ENCODE measurements at regions not wholly inside any gene's neighbourhood (a gene's known extent, or its start where the extent isn't known, plus 50 kb on each side); places are given as distances from the start of the nearest gene placed in this dataset.

DNA sequence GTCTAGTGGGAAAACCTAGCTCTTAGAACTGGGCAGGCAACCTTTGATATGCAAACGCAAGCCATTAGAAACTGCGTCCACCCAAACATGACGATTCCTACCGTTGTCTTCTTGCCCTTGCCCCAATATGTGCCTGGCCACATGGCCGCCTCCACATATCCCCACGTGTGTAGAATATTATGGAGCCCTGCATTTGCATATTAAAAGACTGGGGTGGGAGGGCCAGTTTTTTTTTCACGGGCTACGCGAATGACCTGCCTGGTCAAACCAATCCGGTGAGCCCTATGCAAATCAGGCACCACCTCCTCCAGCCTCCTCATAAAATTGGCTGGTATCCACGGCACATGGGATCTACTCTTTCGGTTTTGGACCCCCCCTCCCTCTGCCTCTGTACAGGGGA is 381.0 kb upstream of the RGMA start:
- Histone ChIP-seq H3K27me3 (no peaks in the 10 kb centered on the region), H3K9me3 (no peaks in the 10 kb centered on the region), H3K36me3 (no peaks in the 10 kb centered on the region), H3K27ac (no peak overlapping the region), H3K4me3 (no peak overlapping the region), H3K4me1 (no peaks in the 10 kb centered on the region)
- no peak for DNase-seq (ENCODE audit: low spot score in 2 of 2)
- intact Hi-C loops (cut with DNase I; ENCODE audit: low total_unique reads): no loop called here
- no peak for TF ChIP-seq POLR2AphosphoS5 (IDR thresholded peaks at IDR 0.05)
- no peak for TF ChIP-seq POLR2A (IDR thresholded peaks at IDR 0.05)
- TF ChIP-seq, protein P1, sequence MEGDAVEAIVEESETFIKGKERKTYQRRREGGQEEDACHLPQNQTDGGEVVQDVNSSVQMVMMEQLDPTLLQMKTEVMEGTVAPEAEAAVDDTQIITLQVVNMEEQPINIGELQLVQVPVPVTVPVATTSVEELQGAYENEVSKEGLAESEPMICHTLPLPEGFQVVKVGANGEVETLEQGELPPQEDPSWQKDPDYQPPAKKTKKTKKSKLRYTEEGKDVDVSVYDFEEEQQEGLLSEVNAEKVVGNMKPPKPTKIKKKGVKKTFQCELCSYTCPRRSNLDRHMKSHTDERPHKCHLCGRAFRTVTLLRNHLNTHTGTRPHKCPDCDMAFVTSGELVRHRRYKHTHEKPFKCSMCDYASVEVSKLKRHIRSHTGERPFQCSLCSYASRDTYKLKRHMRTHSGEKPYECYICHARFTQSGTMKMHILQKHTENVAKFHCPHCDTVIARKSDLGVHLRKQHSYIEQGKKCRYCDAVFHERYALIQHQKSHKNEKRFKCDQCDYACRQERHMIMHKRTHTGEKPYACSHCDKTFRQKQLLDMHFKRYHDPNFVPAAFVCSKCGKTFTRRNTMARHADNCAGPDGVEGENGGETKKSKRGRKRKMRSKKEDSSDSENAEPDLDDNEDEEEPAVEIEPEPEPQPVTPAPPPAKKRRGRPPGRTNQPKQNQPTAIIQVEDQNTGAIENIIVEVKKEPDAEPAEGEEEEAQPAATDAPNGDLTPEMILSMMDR (IDR thresholded peaks at IDR 0.05): no peak

DNA sequence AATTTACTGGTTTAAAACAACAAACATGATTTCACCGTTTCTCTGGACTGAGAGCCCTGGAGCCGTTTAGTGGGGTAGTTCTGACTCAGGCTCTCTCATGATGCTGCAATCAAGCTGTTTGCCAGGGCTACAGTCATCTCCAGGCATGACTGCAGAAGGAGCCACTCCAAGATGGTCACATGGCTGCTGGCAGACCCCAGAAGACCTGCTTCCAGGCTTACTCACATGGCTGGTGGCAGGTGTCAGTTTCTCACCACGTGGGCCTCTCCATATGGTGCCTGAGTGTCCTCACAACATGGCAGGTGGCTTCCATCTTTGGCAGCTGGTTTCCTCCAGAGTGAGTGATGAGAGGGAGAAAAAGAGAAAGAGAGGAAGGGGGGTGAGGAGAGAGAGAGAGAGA is 378.3 kb upstream of the RGMA start:
- Histone ChIP-seq H3K27ac (no peak overlapping the region), H3K4me1 (no peaks in the 10 kb centered on the region), H3K4me3 (no peak overlapping the region), H3K27me3 (no peaks in the 10 kb centered on the region), H3K36me3 (no peaks in the 10 kb centered on the region), H3K9me3 (no peaks in the 10 kb centered on the region)
- no peak for TF ChIP-seq POLR2A (IDR thresholded peaks at IDR 0.05)
- TF ChIP-seq POLR2AphosphoS5 (IDR thresholded peaks at IDR 0.05): peak in 1 of 3 donors; percentile 93
- DNase-seq (ENCODE audit: low spot score in 2 of 2): no peak
- intact Hi-C loops (cut with DNase I; ENCODE audit: low total_unique reads): no loop called here

GRCh38 chr15:93466380-93466779 is 377.4 kb upstream of the RGMA start:
- TF ChIP-seq POLR2AphosphoS5 (IDR thresholded peaks at IDR 0.05) (no peak), POLR2A (IDR thresholded peaks at IDR 0.05) (no peak)
- TF ChIP-seq, protein P1 (IDR thresholded peaks at IDR 0.05): no peak
- no peak for DNase-seq (ENCODE audit: low spot score in 2 of 2)

DNA sequence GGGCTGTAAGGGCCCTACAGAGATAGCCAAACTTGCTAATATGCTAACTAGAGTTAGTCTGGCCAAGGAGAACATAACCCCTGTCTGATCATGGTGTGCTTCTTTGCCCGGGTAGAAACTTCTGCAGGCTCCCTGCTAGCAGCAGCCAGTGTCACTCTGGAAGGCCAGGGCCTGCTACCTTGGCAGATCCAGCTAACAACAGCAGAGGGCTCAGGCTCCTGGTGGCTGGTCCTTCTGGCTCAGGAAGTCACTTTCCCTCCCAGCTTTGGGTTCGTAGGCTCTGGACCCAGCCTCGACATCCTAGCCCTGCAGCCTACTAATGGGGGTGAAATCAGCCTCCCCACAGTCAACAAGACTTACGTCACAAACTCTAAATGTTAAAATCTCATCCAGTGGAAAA is 373.7 kb upstream of the RGMA start:
- Histone ChIP-seq H3K27me3 (no peaks in the 10 kb centered on the region), H3K27ac (no peak overlapping the region), H3K4me1 (no peaks in the 10 kb centered on the region), H3K9me3 (no peaks in the 10 kb centered on the region), H3K36me3 (no peaks in the 10 kb centered on the region), H3K4me3 (no peak overlapping the region)
- DNase-seq (ENCODE audit: low spot score in 2 of 2): no peak
- TF ChIP-seq POLR2AphosphoS5 (IDR thresholded peaks at IDR 0.05): no peak
- TF ChIP-seq POLR2A (IDR thresholded peaks at IDR 0.05): no peak
- TF ChIP-seq, protein P1 (IDR thresholded peaks at IDR 0.05): no peak
- intact Hi-C loops (cut with DNase I; ENCODE audit: low total_unique reads): no loop called here

More at GRCh38 chr15:93466380-93466779, 377.4 kb upstream of the RGMA start:
- H3K4me1 ChIP-seq: no peaks in the 10 kb centered on the region
- intact Hi-C loops (cut with DNase I; ENCODE audit: low total_unique reads): no loop called here
- H3K4me3 ChIP-seq: no peak overlapping the region
- H3K36me3 ChIP-seq: no peaks in the 10 kb centered on the region
- H3K9me3 ChIP-seq: no peaks in the 10 kb centered on the region
- H3K27ac ChIP-seq: no peak overlapping the region
- no peaks in the 10 kb centered on the region for H3K27me3 ChIP-seq

GRCh38 chr15:93460717-93461116 is 371.7 kb upstream of the RGMA start:
- intact Hi-C loops (cut with DNase I; ENCODE audit: low total_unique reads): no loop called here
- H3K4me1 ChIP-seq: no peaks in the 10 kb centered on the region
- no peak overlapping the region for H3K4me3 ChIP-seq
- no peak for DNase-seq (ENCODE audit: low spot score in 2 of 2)
- H3K36me3 ChIP-seq: no peaks in the 10 kb centered on the region
- TF ChIP-seq, protein P1 (IDR thresholded peaks at IDR 0.05): no peak
- TF ChIP-seq POLR2A (IDR thresholded peaks at IDR 0.05) (no peak), POLR2AphosphoS5 (IDR thresholded peaks at IDR 0.05) (no peak)
- no peaks in the 10 kb centered on the region for H3K27me3 ChIP-seq
- H3K9me3 ChIP-seq: no peaks in the 10 kb centered on the region
- H3K27ac ChIP-seq: no peak overlapping the region

DNA sequence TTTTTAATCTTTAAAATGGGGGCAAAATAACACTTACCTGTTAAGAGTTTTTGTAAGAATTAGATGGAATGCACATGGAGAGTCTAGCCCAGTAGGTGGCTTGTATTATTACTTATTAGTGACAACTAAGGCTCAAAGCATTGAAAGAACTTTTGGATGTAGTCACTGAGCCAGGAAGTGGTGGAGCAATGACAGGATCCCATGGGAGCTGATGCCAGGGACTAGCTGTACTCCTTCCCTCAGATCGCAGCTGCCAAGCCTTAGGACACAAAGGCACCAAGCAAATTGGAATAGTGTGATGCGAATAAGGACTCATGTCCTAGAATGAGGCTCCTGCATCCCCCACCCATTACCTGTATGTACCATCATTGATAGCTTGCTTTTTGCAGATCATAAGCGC is 370.4 kb upstream of the RGMA start:
- intact Hi-C loops (cut with DNase I; ENCODE audit: low total_unique reads): no loop called here
- Histone ChIP-seq H3K9me3 (no peaks in the 10 kb centered on the region), H3K27ac (no peak overlapping the region), H3K4me3 (no peak overlapping the region), H3K4me1 (no peaks in the 10 kb centered on the region), H3K36me3 (no peaks in the 10 kb centered on the region), H3K27me3 (no peaks in the 10 kb centered on the region)
- DNase-seq (ENCODE audit: low spot score in 2 of 2): no peak
- no peak for TF ChIP-seq POLR2A (IDR thresholded peaks at IDR 0.05)
- TF ChIP-seq POLR2AphosphoS5 (IDR thresholded peaks at IDR 0.05): no peak
- TF ChIP-seq, protein P1 (IDR thresholded peaks at IDR 0.05): no peak
